ENCODE measurements at regions not wholly inside any gene's neighbourhood (a gene's known extent, or its start where the extent isn't known, plus 50 kb on each side); places are given as distances from the start of the nearest gene placed in this dataset.
"Not testable (repeated sequence)": the region's sequence is repeated elsewhere in the genome, so short reads cannot be mapped to it uniquely, and the experiment has no call there.

DNA sequence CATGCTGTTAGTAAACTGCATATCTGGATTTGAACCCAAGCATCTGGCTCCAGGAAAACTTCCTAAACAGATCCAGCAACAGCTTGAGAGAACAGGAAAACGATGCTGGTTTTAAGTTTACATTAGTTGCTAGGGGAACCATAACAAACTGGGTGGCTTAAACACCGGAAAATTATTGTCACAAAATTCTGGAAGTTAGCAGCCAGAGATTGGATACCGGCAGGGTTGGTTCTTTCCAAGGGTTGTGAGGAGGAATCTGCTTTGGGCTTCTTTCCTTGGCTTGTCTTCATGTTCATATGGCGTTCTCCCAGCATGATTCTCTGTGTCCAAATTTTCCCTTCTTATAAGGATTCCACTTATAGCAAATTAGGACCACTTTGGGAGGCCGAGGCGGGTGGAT lies 276.9 kb upstream of the TOM1L1 start:
- no peaks in the 10 kb centered on the region for H3K36me3 ChIP-seq
- no peaks in the 10 kb centered on the region for H3K27me3 ChIP-seq
- no peaks in the 10 kb centered on the region for H3K4me1 ChIP-seq
- H3K9me3 ChIP-seq: peaks cover 0 to 5% (median 0%) of the 10 kb centered on the region in 4 donors
- no peak overlapping the region for H3K4me3 ChIP-seq
- H3K27ac ChIP-seq: no peak overlapping the region
- TF ChIP-seq POLR2A (IDR thresholded peaks at IDR 0.05): no peak
- TF ChIP-seq, protein P1, sequence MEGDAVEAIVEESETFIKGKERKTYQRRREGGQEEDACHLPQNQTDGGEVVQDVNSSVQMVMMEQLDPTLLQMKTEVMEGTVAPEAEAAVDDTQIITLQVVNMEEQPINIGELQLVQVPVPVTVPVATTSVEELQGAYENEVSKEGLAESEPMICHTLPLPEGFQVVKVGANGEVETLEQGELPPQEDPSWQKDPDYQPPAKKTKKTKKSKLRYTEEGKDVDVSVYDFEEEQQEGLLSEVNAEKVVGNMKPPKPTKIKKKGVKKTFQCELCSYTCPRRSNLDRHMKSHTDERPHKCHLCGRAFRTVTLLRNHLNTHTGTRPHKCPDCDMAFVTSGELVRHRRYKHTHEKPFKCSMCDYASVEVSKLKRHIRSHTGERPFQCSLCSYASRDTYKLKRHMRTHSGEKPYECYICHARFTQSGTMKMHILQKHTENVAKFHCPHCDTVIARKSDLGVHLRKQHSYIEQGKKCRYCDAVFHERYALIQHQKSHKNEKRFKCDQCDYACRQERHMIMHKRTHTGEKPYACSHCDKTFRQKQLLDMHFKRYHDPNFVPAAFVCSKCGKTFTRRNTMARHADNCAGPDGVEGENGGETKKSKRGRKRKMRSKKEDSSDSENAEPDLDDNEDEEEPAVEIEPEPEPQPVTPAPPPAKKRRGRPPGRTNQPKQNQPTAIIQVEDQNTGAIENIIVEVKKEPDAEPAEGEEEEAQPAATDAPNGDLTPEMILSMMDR (IDR thresholded peaks at IDR 0.05): no peak
- TF ChIP-seq EP300 (IDR thresholded peaks at IDR 0.05): no peak
- WGBS, 2 donors: 72 to 89% methylated on average over 6 of the region's 6 CpGs
- no peak for DNase-seq (ENCODE audit: low spot score in 2 of 2)

DNA sequence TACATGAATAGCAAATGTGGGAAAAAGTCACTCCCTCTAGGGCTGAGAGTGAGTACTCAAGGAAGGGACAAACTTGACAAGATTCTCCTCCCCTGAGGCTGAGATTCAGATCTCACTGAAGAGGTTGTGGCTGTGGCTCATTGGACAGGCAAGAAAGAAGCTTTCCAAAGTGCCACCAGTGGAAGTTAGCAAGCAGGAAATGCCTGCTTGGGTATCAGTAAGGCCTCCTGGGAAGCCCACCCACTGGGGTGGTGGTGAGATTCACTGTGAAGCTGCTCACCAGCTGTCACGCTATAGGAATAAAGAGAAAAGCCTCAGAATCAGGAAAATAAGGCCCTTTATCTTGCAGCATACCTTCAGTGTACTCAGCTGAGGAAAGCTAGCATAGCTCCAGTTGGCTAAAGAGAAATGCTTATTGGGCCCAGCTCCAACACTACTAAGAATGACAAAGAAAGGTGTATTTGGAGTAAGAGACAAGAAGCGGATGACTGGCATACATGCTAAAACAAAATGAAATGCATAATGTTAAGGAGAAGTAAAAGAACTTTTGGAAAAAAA lies 274.4 kb upstream of the TOM1L1 start:
- TF ChIP-seq POLR2A (IDR thresholded peaks at IDR 0.05): no peak
- TF ChIP-seq EP300 (IDR thresholded peaks at IDR 0.05): no peak
- TF ChIP-seq, protein P1 (IDR thresholded peaks at IDR 0.05): no peak
- no peak for DNase-seq (ENCODE audit: low spot score in 2 of 2)
- 57 to 74% methylated on average over 2 of the region's 2 CpGs for WGBS, 2 donors
- no peak overlapping the region for H3K27ac ChIP-seq
- H3K9me3 ChIP-seq: no peaks in the 10 kb centered on the region
- H3K4me1 ChIP-seq: no peaks in the 10 kb centered on the region
- H3K4me3 ChIP-seq: no peak overlapping the region
- H3K36me3 ChIP-seq: no peaks in the 10 kb centered on the region
- no peaks in the 10 kb centered on the region for H3K27me3 ChIP-seq

DNA sequence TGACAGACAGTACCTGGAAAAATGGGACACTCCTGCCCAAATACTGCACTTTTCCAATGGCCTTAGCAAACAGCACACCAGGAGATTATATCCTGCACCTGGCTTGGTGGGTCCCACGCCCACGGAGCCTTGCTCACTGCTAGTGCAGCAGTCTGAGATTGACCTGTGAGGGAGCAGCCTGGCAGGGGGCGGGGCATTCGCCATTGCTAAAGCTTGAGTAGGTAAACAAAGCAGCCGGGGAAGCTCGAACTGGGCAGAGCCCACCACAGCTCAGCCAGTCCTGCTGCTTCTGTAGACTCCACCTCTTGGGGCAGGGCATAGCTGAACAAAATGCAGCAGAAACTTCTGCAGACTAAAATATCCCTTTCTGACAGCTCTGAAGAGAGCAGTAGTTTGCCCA lies 261.2 kb upstream of the TOM1L1 start:
- WGBS, 2 donors: 63 to 64% methylated on average over 4 to 6 of the region's 6 CpGs
- not testable (repeated sequence) for H3K36me3 ChIP-seq; H3K4me3 ChIP-seq; H3K27ac ChIP-seq; H3K27me3 ChIP-seq; H3K4me1 ChIP-seq; DNase-seq (ENCODE audit: low spot score in 2 of 2)
- peaks cover 0 to 27% (median 0%) of the 10 kb centered on the region in 4 donors for H3K9me3 ChIP-seq

DNA sequence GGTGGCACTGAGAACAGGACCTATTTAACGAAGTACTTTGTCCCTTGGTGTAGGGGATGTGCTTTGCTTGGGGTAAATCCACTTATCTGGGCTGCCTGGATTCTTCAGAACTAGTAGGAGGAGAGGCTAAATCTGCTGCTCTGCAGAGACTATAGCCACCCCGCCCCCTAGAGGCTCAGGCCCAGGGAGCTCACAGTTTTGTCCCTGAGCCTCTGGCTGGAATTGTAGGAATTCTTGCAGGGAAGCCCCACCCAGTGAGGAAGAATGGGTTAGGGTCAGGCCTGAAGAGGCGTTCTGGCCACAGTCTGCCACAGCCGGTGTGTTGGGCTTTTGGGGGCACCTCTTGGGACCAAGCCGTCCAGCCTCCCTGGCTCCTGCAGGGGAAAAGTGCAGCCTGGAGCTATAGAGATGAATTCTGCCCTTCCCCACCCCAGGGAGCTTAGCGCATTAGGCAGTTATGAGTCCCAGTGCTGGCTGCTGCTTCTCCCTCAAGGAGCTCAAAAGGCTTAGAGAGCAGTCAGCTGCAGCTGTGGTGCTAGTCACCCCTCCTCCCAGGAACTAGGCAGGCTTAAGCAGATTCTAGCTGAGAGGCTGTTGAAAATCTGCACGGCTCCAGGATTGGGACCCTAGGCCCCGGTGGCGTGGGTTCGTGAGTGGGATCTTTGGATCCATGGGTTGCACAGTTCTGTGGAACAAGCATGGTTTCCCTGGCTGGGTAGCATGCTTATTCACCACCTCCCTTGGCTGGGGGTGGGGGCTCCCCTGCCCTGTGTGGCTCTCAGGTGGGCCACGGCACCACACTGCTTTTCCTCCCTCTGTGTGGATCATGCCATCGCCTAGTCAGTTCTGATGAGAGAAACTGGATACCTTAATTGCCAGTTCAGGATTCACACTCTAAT lies 237.4 kb upstream of the TOM1L1 start:
- no peak for DNase-seq (ENCODE audit: low spot score in 2 of 2)
- 83% methylated on average over 10 to 11 of the region's 12 CpGs for WGBS, 2 donors
- Histone ChIP-seq H3K4me1 (no peaks in the 10 kb centered on the region), H3K4me3 (no peak overlapping the region), H3K27ac (no peak overlapping the region), H3K9me3 (peaks cover 0 to 7% (median 0%) of the 10 kb centered on the region in 4 donors), H3K36me3 (no peaks in the 10 kb centered on the region), H3K27me3 (no peaks in the 10 kb centered on the region)
- TF ChIP-seq, protein P1 (IDR thresholded peaks at IDR 0.05): no peak
- TF ChIP-seq EP300 (IDR thresholded peaks at IDR 0.05) (no peak), POLR2A (IDR thresholded peaks at IDR 0.05) (no peak)

DNA sequence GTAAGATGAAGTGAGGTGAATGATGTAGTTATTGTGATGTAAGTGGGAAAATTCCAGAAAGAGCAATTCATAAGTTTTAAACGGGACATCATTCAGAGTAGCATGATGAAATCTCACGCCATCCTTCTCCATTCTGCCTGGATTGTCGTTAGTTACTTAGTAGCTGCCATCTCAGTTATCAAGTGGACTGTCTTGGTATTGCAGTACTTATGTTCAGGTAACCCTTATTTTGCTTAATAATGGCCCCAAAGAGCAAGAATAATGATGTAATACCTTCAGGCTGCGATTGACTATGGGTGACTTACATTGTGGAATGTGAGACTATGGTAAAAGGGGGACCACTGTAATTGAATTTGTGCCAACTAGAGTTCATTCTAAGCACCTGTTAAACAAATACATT lies 234.1 kb upstream of the TOM1L1 start:
- no peak overlapping the region for H3K4me3 ChIP-seq
- H3K36me3 ChIP-seq: no peaks in the 10 kb centered on the region
- peaks cover 0 to 7% (median 0%) of the 10 kb centered on the region in 4 donors for H3K9me3 ChIP-seq
- no peak overlapping the region for H3K27ac ChIP-seq
- WGBS, 2 donors: 82 to 84% methylated on average over 4 of the region's 4 CpGs
- H3K27me3 ChIP-seq: no peaks in the 10 kb centered on the region
- TF ChIP-seq EP300 (IDR thresholded peaks at IDR 0.05) (no peak), POLR2A (IDR thresholded peaks at IDR 0.05) (no peak)
- TF ChIP-seq, protein P1 (IDR thresholded peaks at IDR 0.05): no peak
- DNase-seq (ENCODE audit: low spot score in 2 of 2): no peak
- H3K4me1 ChIP-seq: no peaks in the 10 kb centered on the region
